GM23338 (cell line): ENCODE measurements at regions not wholly inside any gene's neighbourhood (a gene's known extent, or its start where the extent isn't known, plus 50 kb on each side); places are given as distances from the start of the nearest gene placed in this dataset.

Experiments used
- CREB1 ChIP-seq: fragments of 250-450 bp; sonication (Bioruptor Pico); IDR thresholded peaks from 2 replicates; pipeline ENCODE4 v1.5.0; 2020; ENCODE audit warnings: low read depth, mild to moderate bottlenecking, moderate library complexity
- EZH2 ChIP-seq: fragments of 200-600 bp; sonication (generic); IDR thresholded peaks from one replicate; pipeline ENCODE4 v1.8.0; 2017; ENCODE audit warnings: antibody characterized with exemption, mild to moderate bottlenecking, low read depth; ENCODE audit not compliant: unreplicated experiment
- EZH2phosphoT487 ChIP-seq: fragments of 200-600 bp; sonication (generic); IDR thresholded peaks from one replicate; pipeline ENCODE4 v1.8.1; 2018; ENCODE audit warnings: antibody characterized with exemption; ENCODE audit not compliant: unreplicated experiment
- JUNB ChIP-seq: IDR thresholded peaks from one replicate; pipeline ENCODE4 v1.6.1; 2016; ENCODE audit warnings: antibody characterized with exemption; ENCODE audit not compliant: unreplicated experiment
- NANOG ChIP-seq: IDR thresholded peaks from 2 replicates; pipeline ENCODE4 v1.6.1; 2016; ENCODE audit warnings: antibody characterized with exemption, borderline replicate concordance
- POLR2AphosphoS5 ChIP-seq: IDR thresholded peaks from 2 replicates; pipeline ENCODE4 v1.6.1; 2016; ENCODE audit warnings: antibody characterized with exemption, low read depth
- STAT1 ChIP-seq: IDR thresholded peaks from one replicate; pipeline ENCODE4 v1.6.1; 2016; ENCODE audit warnings: antibody characterized with exemption; ENCODE audit not compliant: unreplicated experiment
- ZNF114 ChIP-seq: fragments of 250-450 bp; sonication (Bioruptor Pico); IDR thresholded peaks from 2 replicates; pipeline ENCODE4 v1.5.0; 2020; ENCODE audit warnings: mild to moderate bottlenecking, moderate library complexity
- ZNF331 ChIP-seq: fragments of 250-450 bp; sonication (Bioruptor Pico); IDR thresholded peaks from 2 replicates; pipeline ENCODE4 v1.5.0; 2020; ENCODE audit warnings: low read depth, mild to moderate bottlenecking, moderate library complexity
- TF ChIP-seq, protein P1 (sequence below), 2 experiments: fragments of 200-600 bp in 1 of 2; sonication (generic) in 1 of 2; conservative IDR thresholded peaks; 2 replicates each; pipeline versions ENCODE4 v1.5.1 to v1.6.1; 2016 to 2017; ENCODE audit warnings: antibody characterized with exemption in 2 of 2, low read depth in 2 of 2, mild to moderate bottlenecking in 2 of 2, moderate library complexity in 1 of 2
- TF ChIP-seq, protein P2 (sequence below): IDR thresholded peaks from one replicate; pipeline ENCODE4 v1.6.1; 2018; ENCODE audit warnings: antibody characterized with exemption; ENCODE audit not compliant: unreplicated experiment
- TF ChIP-seq, protein P3 (sequence below): IDR thresholded peaks from 2 replicates; pipeline ENCODE4 v1.6.1; 2016; ENCODE audit warnings: antibody characterized with exemption

DNA sequence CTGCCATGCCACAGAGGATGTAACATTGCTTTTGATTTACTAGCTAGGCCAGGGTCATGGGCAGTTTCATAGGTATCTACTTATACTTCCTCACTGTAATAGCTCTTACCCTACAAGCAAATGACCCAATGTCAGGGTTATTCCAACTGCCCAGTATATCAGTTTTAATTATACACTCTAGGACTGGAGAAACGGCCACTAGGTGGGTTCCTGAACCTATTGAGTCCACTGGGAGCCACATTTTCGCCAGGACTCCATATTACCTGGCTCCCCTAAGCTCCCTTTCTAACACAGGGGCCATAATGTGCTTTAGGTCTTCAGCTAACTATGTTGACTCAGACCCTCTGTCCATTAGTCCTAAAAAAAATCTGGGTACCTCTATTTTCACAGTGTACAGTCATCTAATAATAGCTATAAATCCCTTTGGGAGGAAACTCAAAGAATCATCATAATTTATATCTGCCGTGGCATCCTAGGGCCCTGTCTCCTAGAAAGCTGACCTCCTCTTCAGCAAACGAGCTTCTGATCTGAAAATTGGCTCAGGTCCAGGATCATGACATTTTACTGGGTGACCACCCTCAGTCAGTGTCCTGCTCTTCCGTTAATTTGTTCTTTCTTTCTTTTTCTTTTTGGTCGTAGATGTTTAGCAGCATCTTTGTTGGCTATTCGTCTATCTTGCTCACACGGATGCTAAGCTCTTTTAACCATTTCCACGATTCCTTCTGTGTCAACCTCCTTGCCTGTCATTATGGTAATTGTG lies 244.3 kb downstream of the FAM76B start:
- TF ChIP-seq, protein P1, sequence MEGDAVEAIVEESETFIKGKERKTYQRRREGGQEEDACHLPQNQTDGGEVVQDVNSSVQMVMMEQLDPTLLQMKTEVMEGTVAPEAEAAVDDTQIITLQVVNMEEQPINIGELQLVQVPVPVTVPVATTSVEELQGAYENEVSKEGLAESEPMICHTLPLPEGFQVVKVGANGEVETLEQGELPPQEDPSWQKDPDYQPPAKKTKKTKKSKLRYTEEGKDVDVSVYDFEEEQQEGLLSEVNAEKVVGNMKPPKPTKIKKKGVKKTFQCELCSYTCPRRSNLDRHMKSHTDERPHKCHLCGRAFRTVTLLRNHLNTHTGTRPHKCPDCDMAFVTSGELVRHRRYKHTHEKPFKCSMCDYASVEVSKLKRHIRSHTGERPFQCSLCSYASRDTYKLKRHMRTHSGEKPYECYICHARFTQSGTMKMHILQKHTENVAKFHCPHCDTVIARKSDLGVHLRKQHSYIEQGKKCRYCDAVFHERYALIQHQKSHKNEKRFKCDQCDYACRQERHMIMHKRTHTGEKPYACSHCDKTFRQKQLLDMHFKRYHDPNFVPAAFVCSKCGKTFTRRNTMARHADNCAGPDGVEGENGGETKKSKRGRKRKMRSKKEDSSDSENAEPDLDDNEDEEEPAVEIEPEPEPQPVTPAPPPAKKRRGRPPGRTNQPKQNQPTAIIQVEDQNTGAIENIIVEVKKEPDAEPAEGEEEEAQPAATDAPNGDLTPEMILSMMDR (conservative IDR thresholded peaks at IDR 0.05; ENCODE audit: low read depth in 2 of 2) = peak; percentile 45 to 46; a peak in 3 of 4 replicates
- TF ChIP-seq EZH2phosphoT487 = no peak
- no peak for TF ChIP-seq NANOG
- TF ChIP-seq, protein P2, sequence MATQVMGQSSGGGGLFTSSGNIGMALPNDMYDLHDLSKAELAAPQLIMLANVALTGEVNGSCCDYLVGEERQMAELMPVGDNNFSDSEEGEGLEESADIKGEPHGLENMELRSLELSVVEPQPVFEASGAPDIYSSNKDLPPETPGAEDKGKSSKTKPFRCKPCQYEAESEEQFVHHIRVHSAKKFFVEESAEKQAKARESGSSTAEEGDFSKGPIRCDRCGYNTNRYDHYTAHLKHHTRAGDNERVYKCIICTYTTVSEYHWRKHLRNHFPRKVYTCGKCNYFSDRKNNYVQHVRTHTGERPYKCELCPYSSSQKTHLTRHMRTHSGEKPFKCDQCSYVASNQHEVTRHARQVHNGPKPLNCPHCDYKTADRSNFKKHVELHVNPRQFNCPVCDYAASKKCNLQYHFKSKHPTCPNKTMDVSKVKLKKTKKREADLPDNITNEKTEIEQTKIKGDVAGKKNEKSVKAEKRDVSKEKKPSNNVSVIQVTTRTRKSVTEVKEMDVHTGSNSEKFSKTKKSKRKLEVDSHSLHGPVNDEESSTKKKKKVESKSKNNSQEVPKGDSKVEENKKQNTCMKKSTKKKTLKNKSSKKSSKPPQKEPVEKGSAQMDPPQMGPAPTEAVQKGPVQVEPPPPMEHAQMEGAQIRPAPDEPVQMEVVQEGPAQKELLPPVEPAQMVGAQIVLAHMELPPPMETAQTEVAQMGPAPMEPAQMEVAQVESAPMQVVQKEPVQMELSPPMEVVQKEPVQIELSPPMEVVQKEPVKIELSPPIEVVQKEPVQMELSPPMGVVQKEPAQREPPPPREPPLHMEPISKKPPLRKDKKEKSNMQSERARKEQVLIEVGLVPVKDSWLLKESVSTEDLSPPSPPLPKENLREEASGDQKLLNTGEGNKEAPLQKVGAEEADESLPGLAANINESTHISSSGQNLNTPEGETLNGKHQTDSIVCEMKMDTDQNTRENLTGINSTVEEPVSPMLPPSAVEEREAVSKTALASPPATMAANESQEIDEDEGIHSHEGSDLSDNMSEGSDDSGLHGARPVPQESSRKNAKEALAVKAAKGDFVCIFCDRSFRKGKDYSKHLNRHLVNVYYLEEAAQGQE = no peak
- no peak for TF ChIP-seq EZH2
- TF ChIP-seq POLR2AphosphoS5 = no peak
- TF ChIP-seq, protein P3, sequence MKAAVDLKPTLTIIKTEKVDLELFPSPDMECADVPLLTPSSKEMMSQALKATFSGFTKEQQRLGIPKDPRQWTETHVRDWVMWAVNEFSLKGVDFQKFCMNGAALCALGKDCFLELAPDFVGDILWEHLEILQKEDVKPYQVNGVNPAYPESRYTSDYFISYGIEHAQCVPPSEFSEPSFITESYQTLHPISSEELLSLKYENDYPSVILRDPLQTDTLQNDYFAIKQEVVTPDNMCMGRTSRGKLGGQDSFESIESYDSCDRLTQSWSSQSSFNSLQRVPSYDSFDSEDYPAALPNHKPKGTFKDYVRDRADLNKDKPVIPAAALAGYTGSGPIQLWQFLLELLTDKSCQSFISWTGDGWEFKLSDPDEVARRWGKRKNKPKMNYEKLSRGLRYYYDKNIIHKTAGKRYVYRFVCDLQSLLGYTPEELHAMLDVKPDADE = no peak
- TF ChIP-seq CREB1 (CRISPR knock-in tag) = no peak
- TF ChIP-seq ZNF114 (CRISPR knock-in tag) = no peak
- no peak for TF ChIP-seq JUNB
- TF ChIP-seq ZNF331 (CRISPR knock-in tag) = no peak
- no peak for TF ChIP-seq STAT1
